HG03108 (cell line): ENCODE measurements at regions not wholly inside any gene's neighbourhood (a gene's known extent, or its start where the extent isn't known, plus 50 kb on each side); places are given as distances from the start of the nearest gene placed in this dataset.

Experiments used
- ATAC-seq: cut with Tn5 transposase; IDR thresholded peaks from one replicate; pipeline ENCODE4 v1.9.1; 2021; ENCODE audit warnings: moderate library complexity; ENCODE audit not compliant: unreplicated experiment

DNA sequence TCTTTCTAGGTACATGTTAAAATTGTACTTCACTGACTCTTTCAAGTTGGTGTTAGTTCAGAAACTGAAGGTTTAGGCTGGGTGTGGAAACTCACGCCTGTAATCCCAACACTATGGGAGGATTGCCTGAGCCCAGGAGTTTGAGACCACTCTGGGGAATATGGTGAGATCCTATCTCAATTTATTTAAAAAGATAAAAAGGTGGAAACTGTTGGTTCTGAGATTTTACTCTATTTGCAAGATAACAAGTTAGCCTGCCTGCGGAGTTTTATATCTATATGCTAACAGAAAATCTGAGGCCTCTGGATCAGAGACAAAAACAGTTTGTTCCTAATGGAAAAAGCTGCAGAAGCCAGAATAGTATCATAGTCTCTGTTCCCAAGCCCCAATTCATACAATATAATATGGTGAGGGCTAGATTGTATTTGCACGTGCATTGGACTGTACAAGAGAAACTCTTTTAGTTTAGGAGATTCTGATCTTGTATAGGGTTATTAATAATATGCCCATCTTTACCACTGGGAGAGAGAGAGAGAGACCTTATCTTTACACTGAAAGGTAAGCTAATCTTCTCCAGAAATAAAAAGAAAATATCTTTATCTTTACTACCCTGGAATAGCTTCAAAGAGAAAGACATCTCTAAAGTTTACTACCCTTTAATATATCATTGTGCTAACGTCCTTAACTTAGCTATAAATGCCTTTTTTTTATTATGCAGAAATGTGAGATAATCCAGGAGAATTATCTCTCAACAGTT lies 1267.6 kb downstream of the OTOL1 start:
- no peak for ATAC-seq

DNA sequence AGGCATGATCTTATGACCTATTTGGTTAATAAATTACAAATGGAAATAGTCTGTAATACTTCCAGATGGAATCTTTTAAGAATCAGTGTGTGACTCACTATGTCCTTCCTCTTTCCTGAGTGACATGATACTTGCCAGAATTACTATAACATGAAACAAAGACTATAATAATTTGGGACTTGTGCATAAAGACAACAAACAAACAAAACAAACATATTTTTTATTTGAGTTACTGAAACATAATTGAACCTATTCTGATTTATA lies 1268.1 kb downstream of the OTOL1 start:
- no peak for ATAC-seq

DNA sequence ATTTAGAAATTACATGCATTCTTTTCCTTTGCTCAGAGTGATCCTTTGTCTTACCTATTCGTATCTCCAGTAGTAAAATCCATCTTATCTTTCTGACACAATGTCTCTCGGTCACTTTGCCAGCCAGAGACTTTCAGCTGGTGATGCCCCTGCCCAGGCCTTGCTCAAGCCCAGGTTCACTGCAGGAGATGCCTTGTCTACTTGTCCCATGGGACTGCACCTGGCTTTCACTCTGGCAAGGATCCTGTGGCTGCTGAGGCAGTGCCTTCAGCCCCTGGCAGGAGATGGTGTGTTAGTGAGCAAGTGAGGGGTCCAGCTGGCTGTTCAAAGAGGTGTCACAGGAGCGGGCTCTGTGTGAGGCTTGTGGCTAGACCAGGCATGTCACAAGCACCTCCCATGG lies 1268.9 kb downstream of the OTOL1 start:
- ATAC-seq: no peak

DNA sequence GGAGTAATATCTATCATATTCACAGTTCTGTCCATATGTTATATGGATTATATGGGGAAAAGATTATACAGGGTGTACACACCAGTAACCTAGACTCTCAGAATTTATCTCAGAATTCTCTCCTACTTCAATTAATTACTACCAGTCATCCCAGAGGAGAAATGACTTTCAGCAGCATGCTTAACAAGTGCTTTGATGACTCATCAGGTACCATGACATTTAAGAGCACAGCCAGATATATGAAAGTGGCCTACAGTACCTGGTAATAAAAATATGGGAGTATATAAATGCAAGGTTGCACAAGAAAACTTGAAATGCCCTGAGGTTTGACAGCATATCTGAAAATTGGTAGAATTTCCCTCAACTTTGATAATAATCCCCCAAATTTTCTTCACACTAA lies 1273.0 kb downstream of the OTOL1 start:
- ATAC-seq: no peak

DNA sequence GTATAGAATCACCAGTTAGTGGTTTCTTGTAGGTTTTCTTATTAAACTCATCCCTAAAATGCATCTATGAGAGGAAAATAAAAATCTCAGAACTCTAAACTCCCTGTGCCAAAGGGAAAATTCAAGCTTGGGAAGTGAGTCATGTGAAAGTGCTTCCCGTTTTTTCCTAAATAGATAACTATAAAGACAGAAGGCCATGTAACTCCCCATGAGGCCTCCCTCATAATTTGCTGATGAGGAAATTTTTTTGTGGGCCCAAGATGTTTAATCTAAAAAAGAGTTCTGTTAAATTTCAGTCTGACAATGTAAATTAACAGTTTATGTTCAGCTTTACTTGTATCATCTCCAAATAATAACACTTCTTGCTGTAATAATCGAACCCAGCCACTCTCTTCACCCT lies 1273.9 kb downstream of the OTOL1 start:
- ATAC-seq: no peak

DNA sequence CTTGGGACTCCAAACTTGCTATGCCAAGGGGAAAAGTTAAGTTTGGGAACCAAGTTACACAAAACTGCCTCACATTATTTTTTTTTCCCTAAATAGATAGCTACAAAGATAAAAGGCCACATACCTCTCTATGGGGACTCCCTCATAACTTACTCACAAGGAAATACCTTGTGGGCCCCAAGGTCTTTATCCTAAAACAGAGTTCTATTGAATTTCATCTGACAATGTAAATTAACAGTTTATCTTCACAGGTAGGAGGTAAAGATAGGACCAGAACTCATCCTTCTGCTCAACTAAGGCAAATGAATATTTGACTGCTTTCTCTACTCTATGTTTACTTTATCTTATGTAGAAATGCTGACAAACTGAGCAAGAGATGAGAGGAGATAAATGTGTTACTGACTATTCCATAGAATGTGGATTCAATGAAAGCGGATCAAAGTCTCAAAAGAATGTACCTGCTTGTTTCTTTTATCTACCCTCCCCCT lies 1278.0 kb downstream of the OTOL1 start:
- no peak for ATAC-seq

DNA sequence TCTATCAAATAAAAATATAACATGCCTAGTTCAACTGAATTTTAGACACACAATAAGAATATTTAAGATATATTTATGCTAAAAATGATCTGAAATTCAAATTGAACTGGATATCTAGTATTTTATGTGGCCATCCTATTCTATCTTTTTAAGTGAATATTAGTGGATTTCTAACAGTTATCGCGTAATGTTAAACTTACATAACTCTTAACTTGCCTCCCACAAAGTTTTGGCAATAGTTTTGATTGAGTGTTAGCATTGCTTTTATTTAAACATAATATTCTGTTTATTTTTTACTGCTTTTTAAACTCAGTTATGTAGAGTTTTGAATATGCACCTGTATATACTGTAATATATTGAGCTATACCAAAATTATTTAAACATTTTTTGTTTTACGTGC lies 1279.5 kb downstream of the OTOL1 start:
- ATAC-seq: no peak

DNA sequence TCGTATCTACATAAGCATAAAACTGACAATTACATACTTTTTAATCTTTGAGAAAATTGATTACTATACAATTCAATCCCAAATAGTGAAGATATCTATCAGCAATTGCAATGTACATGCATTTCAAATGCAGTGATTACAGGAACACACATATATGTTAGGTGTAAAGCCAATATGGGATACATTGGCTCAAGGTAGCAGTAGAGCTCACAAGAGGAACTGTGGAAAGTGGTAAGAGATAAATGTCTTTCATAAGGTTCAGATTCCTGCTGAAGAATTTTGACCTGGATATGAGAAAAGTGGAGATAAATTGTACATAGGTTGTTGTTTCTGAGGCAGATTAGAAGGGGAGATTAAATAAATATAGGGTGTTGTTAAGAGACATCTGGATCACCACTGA lies 1280.5 kb downstream of the OTOL1 start:
- no peak for ATAC-seq

DNA sequence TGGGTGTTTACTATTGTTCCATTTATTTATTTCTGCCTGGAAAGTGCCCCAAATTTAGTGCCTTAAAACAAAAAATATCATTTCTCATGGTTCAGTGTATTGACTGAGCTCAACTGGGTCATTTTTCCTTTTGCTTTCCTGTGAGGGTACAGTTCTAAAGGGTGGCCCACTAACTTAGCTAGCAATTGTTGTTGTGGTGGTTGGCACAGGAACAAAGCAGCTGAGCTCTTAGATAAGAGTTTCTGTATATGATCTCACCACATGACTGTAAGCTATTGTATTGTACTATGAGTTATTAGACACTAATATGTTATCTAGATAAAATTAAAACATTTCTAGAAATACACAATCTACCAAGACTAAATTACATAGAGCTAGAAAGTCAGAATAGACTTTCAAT lies 1283.7 kb downstream of the OTOL1 start:
- no peak for ATAC-seq

DNA sequence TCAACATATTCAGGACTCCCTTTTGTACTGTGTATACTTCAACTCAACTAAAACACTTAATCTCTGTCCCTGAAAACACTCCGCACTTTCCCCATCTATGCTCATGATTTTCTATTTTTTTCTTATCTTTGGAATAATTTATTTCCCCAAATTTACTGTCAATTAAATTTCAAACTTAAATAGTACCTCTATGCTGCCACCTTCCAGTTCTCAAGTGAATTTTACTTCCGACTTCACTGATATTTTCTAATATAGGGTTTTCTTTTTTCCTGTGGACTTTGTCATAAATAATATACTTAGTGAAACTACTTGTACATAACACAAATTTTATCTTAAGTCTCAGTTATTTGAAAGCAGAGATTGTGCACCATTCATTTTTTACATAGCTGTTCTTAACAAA lies 1303.3 kb downstream of the OTOL1 start:
- no peak for ATAC-seq

DNA sequence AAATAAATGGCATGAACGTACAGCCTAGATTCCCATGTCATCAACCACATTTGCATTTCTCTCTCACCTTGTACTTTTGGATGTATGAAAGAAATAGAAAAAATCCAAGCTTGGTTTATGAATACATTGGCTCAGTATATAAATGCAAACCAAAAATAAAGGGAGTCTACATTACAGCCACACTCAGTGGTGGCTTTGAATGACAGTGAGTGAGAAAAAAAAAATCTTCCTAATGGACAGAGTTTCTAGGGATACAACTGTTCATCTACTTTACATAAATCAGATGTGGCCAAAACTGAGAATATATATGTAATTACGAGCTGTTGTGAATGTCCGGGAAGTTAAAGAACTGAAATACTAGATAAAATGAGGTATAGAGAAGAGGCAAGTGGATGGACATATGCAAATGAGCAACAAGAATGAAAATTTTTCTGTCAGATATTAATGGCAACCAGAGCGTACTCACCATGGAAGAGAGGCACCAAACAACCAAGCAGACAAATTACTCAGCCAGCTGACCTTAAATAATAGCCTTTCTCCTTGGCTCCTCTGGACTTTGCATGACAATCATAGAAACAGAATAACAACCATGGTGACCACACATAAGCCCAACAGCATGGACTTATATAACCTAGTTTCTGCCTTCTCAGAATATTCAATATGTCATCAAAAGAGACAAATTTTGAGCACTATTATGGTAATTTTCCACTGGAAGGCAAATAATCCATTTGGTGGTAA lies 1305.8 kb downstream of the OTOL1 start:
- ATAC-seq: no peak

DNA sequence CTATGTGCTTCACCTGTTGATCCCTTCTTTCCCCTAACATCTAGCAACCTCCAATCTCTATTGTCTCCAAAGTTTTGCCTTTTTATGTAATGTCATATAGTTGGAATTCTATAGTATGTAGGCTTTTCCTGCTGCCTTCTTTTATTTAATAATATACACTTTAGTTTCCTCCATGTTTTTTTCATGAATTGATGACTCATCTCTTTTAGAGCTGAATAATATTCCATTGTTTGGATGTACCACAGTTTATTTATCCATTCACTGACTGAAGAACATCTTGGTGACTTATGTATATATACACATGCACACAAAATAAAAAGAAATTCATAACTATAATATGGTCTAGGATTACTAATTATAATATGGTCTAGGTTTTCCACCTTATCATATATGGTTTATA lies 1314.2 kb downstream of the OTOL1 start:
- ATAC-seq: no peak

DNA sequence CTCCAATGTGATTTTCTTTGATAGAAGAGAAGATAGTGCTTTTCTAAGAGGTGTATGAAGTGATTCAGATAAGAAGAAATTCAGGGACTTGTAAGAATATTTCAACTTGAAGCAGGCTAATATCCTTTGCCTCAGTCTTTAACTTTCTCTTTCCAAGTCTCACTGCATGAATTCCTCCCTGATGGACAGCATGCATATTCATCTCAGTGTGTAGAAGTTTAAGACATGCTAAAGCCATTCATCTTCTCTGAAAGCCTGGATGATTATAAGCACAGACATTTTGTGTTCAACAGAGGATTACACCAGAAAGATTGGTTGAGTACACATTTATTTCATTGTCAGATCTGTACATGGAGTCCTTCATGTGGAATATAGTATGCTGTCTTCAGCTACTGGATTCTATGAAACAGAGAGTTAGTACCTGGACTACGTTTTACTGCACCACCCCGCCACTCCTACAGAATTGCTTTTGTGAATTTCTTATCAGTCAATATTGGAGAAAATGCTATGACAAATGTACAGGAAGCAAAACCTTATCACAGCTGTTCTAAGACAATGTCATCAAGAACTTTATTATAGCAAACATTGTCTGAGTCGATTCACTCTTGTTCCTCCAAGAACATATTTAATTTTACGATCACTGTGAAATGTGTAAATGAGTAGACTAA lies 1346.1 kb downstream of the OTOL1 start:
- no peak for ATAC-seq

DNA sequence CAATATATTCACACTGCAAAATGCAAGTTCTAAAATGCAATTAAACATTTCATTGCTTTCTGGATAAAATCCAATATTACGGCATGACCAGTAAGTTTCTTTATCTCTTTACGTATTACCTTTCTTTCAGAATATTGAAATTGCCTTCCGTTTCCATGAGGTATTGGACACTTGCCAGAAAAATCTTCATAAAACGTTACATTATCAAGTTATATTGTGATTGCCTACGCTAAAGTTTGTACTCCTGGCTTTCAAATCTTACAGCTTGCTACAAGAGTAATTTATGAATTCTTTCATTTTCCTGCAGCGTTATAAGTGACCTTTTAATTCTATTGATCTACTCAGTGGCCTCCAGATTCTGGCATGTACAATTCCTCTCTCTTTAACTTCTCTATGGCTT lies 1349.3 kb downstream of the OTOL1 start:
- no peak for ATAC-seq

DNA sequence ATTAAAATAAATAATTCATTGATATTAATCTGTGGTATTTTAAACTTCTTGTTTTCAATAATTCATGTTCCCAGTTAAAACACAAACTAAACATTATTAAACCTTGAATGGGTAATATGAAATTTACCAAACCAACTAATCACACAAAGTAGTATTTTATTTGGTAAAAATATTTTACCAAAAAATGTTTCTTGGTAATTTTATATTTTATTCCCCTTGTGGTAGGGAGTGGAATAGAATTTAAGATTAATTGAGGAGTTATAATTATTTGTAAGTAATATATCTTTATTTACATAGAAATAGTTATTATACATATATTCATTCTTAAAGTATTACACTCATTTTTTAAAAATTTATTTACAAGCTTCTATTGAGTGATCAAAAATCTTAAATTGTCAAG lies 1350.9 kb downstream of the OTOL1 start:
- ATAC-seq: no peak

DNA sequence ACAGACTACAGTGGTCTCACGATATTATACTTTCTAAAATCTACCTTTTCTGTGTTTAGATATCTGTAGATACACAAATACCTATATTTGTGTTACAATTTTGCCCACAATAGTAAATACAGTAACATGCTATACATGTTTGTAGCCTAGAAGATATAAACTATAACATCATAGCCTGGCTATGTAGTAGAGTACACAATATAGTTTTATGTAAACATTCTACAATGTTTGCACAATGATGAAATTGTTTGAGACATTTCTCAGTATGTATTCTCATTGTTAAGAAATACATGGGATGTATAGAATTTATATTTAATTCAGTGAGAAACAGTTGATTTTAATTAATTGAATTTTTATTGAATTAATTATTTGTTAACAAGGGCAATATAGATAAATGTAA lies 1367.0 kb downstream of the OTOL1 start:
- ATAC-seq: no peak

DNA sequence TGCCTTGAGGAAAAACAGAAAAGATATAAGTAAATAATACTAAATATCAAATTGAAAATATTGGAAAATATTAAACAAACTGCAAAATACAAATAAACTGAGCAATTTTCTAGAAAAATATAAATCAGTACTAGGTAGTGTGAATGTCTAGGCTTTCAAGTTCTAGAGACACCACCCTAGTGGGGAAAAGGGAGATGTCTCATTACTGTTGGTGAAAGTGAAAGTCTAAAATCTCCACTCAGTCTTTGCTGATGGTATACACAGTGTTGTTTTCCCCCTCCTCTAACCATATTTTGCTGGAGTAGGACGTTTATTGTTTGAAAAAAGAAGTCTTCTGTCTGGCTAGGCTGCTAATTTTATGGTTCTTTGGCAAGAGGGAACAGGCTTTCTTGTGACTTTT lies 1368.9 kb downstream of the OTOL1 start:
- no peak for ATAC-seq

DNA sequence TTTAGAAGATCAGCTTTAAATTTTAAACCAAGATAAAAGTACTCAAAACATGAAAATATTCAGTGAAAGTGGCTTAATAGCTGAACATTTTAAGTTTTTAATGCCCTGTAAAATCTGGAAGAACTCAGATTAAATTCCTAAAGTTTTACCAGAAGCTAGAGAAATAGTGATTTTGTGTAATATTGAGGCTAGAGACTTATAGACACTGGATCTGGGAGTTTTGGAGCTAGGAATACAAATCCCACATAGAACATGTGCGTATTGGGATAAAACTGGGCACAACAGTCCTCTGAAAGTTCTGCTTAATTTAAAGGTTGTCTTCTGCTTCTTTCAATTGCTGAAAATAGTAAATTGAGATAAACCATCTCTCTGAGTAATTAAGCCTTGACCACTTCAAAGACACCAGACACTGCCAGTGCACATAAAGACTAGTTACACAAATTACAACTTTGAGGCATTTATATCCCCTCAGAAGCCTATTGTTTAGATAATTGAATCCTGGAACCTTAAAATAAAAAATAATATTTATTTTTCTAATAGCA lies 1382.5 kb downstream of the OTOL1 start:
- ATAC-seq: no peak

DNA sequence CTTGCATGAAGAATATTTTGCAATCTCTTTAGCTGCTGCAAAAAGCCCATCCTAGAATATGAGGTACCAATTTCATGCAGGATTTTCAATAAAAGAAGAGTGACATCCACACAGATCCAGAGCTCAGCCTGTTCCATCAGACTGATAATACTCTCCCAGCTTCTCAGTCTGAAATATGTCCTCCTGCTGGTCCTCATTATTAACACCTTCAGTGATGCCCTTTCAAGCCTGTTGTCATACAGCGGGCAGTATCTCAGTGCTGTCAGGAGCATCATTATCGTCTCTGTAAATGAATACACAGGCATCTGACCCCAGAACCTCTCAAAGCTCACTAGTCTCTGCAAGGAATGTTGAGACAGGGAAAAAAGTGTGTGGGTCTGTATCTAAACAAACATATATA lies 1387.8 kb downstream of the OTOL1 start:
- ATAC-seq: no peak

DNA sequence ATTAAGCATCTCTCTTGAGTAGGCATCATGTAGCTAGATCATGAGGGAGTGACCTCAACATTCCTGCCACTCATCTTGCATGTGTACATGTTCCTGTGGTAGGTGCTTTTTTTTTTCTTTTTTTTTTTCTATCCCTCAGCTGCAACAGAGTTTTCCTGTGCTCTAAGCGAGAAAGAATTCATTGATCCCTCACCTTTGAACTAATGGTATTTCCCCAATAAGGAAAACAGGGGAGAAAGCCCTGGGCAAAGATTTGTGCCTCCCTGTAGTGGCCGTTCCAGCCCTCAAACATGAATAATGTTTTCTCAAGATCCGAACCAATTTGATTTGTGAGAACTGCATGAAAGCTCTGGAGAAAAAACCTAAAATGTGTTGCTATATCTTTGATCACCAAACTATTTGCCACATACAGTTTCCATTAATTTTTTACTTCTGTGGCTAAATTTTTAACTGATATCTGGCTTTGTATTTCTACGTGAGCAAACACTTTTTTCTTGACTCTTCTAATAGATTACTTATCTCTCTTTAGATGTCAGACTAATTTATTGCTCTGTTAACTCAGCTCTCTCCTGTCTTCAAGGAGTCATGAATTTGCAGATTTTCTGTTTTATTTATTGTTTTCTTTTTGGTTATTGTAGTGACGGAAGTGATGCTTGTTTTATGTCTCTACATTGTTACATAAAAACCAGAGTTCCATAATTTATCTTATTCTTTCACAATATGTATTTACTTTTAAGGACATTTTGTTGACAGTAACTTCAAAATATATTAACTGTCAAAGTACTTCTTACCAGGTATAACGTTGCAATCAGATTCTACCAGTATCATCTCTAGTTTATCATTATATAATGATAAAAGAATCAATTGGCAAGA lies 1396.5 kb downstream of the OTOL1 start:
- ATAC-seq: no peak

DNA sequence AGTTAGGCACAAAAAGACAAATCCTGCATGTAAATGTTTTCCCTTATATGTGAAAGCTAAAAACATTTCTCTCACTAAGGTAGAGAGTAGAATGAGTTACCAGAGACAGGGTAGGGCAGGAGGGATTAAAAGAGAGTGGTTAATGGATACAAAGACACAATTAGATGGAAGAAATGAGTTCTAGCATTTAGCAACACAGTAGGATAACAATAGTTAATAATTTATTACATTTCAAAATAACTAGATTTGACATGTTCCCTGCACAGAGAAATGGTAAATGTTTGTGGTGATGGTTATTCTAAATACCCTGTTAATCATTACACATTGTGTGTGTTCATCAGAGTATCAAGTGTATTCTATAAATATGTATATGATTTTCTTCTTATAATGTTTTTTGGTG lies 1400.7 kb downstream of the OTOL1 start:
- no peak for ATAC-seq
